ENCODE measurements at regions not wholly inside any gene's neighbourhood (a gene's known extent, or its start where the extent isn't known, plus 50 kb on each side); places are given as distances from the start of the nearest gene placed in this dataset.
"Not testable (repeated sequence)": the region's sequence is repeated elsewhere in the genome, so short reads cannot be mapped to it uniquely, and the experiment has no call there.

- no peak for DNase-seq (ENCODE audit: low read depth in 2 of 2, low spot score in 1 of 2)
Measured at GRCh38 chr10:131024259-131025131, 287.0 kb downstream of the TCERG1L start.

DNA sequence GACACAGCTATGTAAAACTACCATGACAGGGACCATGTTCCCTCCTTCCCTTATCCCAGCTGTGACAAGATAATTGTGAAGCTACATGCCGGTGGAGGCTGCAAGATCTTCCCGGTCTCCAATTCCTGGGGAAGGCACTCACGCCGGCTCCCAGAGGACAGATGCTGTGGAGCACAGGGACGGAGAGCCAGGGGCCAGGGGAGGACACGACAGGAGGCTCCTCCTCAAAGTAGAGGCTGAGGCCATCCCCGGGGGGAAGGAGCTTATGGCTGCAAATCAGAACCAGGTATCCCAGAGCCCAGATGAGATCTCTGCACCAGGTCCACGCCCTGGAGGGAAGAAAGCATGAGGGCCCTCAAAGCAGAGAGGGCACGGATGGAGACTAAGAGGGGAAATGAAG, 286.2 kb downstream of the TCERG1L start:
- DNase-seq (ENCODE audit: low read depth in 2 of 2, low spot score in 1 of 2): no peak

- no peak for DNase-seq (ENCODE audit: low read depth in 2 of 2, low spot score in 1 of 2)
Measured at GRCh38 chr10:131027256-131027655, 284.3 kb downstream of the TCERG1L start.

GRCh38 chr10:131031346-131031745, 280.2 kb downstream of the TCERG1L start:
- no peak for DNase-seq (ENCODE audit: low read depth in 2 of 2, low spot score in 1 of 2)

GRCh38 chr10:131032329-131033165, 279.0 kb downstream of the TCERG1L start:
- no peak for DNase-seq (ENCODE audit: low read depth in 2 of 2, low spot score in 1 of 2)

DNA sequence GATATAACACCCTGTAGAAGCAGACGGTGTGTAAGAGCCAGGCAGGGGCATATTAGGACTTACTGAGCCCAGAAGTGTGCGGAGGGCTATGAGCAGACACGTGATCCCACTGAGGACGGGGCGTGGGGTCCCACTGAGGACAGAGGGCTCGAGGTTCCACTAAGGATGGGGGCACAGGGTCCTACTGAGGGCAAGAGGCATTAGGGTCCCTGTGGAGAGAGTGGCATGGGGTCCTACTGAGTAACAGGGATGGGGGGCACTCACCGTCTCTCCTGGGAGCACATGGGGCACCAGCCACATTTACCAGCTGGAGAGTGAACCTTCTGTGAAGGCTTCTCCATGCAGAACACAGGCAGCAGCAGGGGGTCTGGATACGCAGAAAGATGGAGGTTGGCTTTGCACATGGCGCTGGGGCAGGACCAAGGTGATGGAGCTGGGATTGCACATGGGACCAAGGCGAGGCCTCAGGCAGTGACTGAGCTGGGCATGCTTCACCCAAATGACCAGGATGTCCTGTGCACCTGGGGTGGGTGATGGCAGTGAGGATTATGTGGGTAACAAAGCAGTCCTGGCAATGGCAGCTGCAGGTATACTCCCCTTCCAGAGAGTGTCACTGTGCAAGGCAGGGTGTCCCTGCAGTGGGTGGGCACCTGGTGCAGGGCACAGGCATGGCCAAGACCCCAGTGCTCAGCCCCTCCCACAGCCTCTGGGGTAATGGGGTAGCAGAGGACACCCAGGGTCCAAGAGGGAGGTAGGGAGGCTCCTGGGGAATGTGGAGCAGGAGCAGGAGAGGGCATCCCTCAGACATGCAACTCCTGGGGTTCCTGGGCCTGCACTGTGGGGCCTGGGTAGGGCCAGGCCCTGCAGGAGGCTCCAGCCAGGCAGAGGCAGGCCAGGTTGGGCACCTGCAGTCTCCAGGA, 278.1 kb downstream of the TCERG1L start:
- DNase-seq (ENCODE audit: low read depth in 2 of 2, low spot score in 1 of 2): no peak

GRCh38 chr10:131034451-131034850, 277.1 kb downstream of the TCERG1L start:
- no peak for DNase-seq (ENCODE audit: low read depth in 2 of 2, low spot score in 1 of 2)

DNA sequence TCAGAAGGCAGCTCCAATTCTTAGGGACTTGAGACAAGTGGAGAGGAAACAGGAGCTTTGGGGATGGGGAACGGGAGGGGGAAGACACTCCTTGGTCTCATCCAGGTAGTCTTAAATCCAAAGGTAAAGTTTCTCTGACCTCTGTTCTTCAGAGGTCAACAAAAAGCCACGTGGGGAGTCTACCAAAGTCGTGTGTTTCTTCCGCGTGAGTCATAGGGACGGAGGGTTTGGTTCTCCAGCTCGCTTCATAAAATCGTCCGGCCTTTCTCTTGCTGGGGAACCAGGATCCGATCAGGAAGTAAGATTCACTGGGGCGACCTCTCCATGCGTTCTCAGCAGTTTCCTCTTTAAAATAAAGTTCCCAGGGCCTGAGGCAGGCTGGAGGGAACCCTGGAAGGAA, 275.7 kb downstream of the TCERG1L start:
- no peak for DNase-seq (ENCODE audit: low read depth in 2 of 2, low spot score in 1 of 2)

DNA sequence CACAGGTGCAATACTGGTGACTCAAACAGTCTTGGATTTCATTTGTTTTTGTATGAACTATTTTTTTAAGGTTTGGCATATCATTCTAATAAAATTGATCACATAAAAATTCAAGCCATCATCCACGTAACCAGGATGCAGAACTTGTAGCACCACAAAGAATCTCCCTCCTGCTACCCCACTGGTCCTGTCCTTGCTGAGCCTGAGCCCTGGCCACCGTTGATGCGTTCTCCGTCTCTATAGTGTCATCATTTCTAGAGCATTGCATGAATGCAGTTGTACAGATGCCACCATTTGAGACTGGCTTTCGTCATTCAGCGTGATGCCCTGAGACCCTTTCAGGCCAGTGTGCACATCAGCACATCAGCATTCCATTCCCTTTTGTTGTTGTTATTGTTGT, 273.5 kb downstream of the TCERG1L start:
- DNase-seq (ENCODE audit: low read depth in 2 of 2, low spot score in 1 of 2): no peak

- DNase-seq (ENCODE audit: low read depth in 2 of 2, low spot score in 1 of 2): no peak
Measured at GRCh38 chr10:131041031-131041430, 270.5 kb downstream of the TCERG1L start.

- no peak for DNase-seq (ENCODE audit: low read depth in 2 of 2, low spot score in 1 of 2)
Measured at GRCh38 chr10:131041441-131041840, 270.1 kb downstream of the TCERG1L start.

DNA sequence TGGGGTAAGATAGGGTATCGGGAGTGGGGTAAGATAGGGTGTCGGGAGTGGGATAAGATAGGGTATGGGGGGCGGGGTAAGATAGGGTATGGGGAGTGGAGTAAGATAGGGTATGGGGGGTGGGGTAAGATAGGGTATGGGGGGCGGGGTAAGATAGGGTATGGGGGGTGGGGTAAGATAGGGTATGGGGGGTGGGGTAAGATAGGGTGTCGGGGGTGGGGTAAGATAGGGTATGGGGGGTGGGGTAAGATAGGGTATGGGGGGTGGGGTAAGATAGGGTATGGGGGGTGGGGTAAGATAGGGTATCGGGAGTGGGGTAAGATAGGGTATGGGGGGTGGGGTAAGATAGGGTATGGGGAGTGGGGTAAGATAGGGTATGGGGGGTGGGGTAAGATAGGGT, 269.5 kb downstream of the TCERG1L start:
- not testable (repeated sequence) for DNase-seq (ENCODE audit: low read depth in 2 of 2, low spot score in 1 of 2)
